Retinal pigment epithelial cell (primary cell): ENCODE measurements at regions not wholly inside any gene's neighbourhood (a gene's known extent, or its start where the extent isn't known, plus 50 kb on each side); places are given as distances from the start of the nearest gene placed in this dataset.
"Not testable (repeated sequence)": the region's sequence is repeated elsewhere in the genome, so short reads cannot be mapped to it uniquely, and the experiment has no call there.

Experiments used
- DNase-seq: peaks from one replicate; pipeline ENCODE4 v3.0.0-alpha.2; 2010; ENCODE audit warnings: low read depth
- H3K4me3 ChIP-seq: 2 replicates; pipeline ENCODE4 v1.5.1; 2011; ENCODE audit warnings: mild to moderate bottlenecking, low read length, control low read depth, moderate library complexity
- CTCF ChIP-seq: conservative IDR thresholded peaks from 2 replicates; pipeline ENCODE4 v1.5.1; 2011; ENCODE audit warnings: low read depth, low read length, control low read depth, inconsistent platforms

- DNase-seq, result no peak
- no peak for TF ChIP-seq CTCF
- H3K4me3 ChIP-seq, result no peak overlapping the region
Measured at GRCh38 chr7:69208276-69208675, 390.0 kb upstream of the AUTS2 start.

- TF ChIP-seq CTCF, result no peak
- no peak for DNase-seq
- H3K4me3 ChIP-seq, result no peak overlapping the region
Measured at GRCh38 chr7:69208848-69209247, 389.4 kb upstream of the AUTS2 start.

- TF ChIP-seq CTCF, result no peak
- DNase-seq, result no peak
- H3K4me3 ChIP-seq, result no peak overlapping the region
Measured at GRCh38 chr7:69211336-69211735, 386.9 kb upstream of the AUTS2 start.

- H3K4me3 ChIP-seq, result no peak overlapping the region
- TF ChIP-seq CTCF, result peak; percentile 39
- DNase-seq, result no peak
Measured at GRCh38 chr7:69211739-69212138, 386.5 kb upstream of the AUTS2 start.

GRCh38 chr7:69213878-69214277, 384.4 kb upstream of the AUTS2 start:
- no peak for TF ChIP-seq CTCF
- DNase-seq, result no peak
- no peak overlapping the region for H3K4me3 ChIP-seq

GRCh38 chr7:69215516-69215915, 382.8 kb upstream of the AUTS2 start:
- H3K4me3 ChIP-seq, DNase-seq: not testable (repeated sequence)

GRCh38 chr7:69217516-69218350, 380.5 kb upstream of the AUTS2 start:
- DNase-seq, result no peak
- H3K4me3 ChIP-seq, result no peak overlapping the region
- no peak for TF ChIP-seq CTCF
